Astrocyte (in vitro differentiated cells and primary cell): ENCODE measurements at regions not wholly inside any gene's neighbourhood (a gene's known extent, or its start where the extent isn't known, plus 50 kb on each side); places are given as distances from the start of the nearest gene placed in this dataset.

ENCODE experiments used
- CTCF ChIP-seq: IDR thresholded peaks from 2 replicates; pipeline ENCODE4 v1.5.1; 2011; ENCODE audit warnings: low read depth, mild to moderate bottlenecking, inconsistent platforms, low read length, moderate library complexity; ENCODE audit not compliant: insufficient read depth
- EZH2 ChIP-seq: IDR thresholded peaks from 2 replicates; pipeline ENCODE4 v1.6.1; 2012; ENCODE audit warnings: mild to moderate bottlenecking, low read length, inconsistent platforms; ENCODE audit not compliant: insufficient read depth

GRCh38 chr10:21184216-21184615 is 287.1 kb upstream of the NEBL start:
- TF ChIP-seq CTCF (no peak), EZH2 (no peak)
